Left renal cortex interstitium (tissue), 4 donors: ENCODE measurements at regions not wholly inside any gene's neighbourhood (a gene's known extent, or its start where the extent isn't known, plus 50 kb on each side); places are given as distances from the start of the nearest gene placed in this dataset.

Experiments
- DNase-seq, 4 donors: peaks; one replicate each; pipeline ENCODE4 v3.0.0-alpha.2; 2013; ENCODE audit warnings: low read depth in 4 of 4, low spot score in 2 of 4, missing footprints in 1 of 4

- no peak for DNase-seq
These were observed 203.8 kb upstream of the SYT4 start for GRCh38 chr18:43481069-43481468.

GRCh38 chr18:43482136-43482535, 204.8 kb upstream of the SYT4 start:
- DNase-seq, result no peak

GRCh38 chr18:43482600-43482999, 205.3 kb upstream of the SYT4 start:
- no peak for DNase-seq

GRCh38 chr18:43484710-43485109, 207.4 kb upstream of the SYT4 start:
- no peak for DNase-seq

DNA sequence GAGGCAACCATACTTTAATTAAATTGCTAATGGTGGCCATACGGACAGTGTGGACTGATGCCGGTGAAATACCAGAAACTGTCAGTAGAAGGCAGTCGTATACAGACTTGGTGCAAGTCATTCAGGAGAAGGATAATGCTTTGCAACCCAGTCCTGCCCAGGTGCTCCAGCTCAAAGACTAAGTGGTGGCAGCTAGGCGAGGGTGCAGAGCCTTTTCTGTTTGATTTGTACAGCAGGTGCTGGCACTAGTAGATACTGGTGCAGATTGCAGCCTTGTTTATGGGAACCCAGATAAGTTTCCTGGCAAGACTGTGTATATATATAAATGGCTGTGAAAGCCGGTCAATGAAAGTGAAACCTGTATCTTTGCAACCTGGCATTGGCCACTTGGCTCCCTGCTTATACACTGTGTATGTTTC, 208.3 kb upstream of the SYT4 start:
- DNase-seq, result no peak

- DNase-seq, result peak in 2 of 4 donors; percentile 2
These were observed 209.2 kb upstream of the SYT4 start for GRCh38 chr18:43486462-43486861.

DNA sequence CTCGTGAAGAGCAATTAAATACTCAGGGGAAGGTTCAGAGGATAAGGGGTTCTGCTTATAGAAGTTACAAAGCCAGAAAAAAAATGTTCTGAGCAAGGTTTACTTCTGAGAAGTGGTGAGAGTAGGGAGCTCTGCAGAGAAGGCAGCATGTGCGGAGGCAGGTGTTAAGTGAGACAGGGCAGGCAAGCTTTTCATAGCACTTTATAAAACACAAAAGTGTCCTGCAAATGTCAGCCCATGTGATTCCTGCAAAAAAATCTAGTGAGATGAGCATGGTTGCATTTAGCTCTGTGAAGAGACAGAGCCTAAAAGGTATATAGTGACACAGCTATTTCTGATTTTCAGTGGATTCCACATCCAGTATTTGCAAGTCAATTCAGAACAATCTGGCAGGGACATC, 223.8 kb upstream of the SYT4 start:
- DNase-seq, result no peak

DNA sequence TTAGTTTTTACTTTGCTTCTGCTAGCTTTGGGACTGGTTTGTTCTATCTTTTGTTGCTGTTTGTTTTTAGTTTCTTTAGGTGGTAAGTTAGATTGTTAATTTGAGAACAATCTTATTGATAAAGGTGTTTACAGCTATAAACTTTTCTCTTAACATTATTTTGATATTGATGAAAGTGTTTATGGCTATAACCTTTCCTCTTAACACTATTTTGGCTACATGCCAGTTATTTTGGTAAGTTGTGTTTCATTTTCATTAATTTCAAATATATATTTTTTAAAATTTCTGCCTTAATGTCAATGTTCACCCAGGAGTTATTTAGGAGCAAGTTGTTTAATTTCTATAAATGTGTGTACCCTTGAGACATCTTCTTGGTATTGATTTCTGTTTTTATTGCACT, 229.6 kb upstream of the SYT4 start:
- DNase-seq, result no peak

DNA sequence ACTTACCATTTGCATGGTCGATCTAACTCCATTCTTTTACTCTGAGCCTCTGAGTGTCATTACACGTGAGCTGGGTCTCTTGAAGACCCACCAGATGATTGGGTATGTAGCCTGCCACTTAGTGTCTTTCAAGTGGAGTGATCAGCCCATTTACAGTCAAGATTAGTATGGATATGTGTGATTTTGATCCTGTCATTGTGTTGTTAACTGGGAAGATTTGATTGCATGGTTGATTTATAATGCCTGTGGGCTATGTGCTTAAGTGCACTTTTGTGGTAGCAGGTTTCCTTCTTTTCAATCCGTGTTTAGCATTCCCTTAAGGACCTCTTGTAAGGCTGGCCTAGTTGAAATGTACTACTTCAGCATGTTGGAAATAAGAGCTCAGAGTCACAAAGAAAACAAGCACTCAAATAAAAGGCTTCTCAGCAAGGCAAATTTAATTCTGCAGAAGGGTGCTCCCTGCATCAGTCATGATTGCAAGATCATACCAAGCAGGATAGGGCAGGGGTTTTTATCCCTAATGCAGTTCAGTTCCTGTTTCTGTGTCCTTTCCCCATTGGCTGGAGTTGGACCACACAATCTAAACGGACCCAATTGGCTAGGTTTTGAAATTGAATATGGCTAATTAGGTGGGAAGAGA, 230.7 kb upstream of the SYT4 start:
- DNase-seq, result no peak

GRCh38 chr18:43514747-43515146, 237.5 kb upstream of the SYT4 start:
- no peak for DNase-seq

- no peak for DNase-seq
These were observed 238.2 kb upstream of the SYT4 start for GRCh38 chr18:43515481-43515880.

GRCh38 chr18:43524260-43524659, 247.0 kb upstream of the SYT4 start:
- no peak for DNase-seq

GRCh38 chr18:43525169-43525568, 247.9 kb upstream of the SYT4 start:
- DNase-seq, result no peak

- no peak for DNase-seq
These were observed 249.3 kb upstream of the SYT4 start for GRCh38 chr18:43526426-43527145.

DNA sequence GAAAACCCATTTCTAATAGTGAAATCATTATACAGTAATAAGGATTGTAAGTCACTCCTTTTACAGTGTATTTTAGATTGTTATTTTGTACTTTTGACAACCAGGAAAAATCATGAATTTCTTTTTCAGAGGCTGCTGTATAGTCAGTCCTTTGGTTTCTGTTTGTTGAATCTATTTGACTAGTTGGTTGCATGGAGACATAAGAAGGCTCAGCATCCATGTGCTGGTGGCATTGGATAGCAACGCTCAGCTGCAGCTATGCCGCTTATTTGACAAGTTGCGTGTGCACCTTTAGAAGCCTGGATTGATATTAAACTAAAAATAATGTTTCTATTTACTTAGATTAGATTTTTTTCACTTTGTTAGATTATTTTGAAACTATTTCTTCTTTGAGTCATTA, 254.1 kb upstream of the SYT4 start:
- no peak for DNase-seq

GRCh38 chr18:43533371-43533770, 256.1 kb upstream of the SYT4 start:
- DNase-seq, result no peak

DNA sequence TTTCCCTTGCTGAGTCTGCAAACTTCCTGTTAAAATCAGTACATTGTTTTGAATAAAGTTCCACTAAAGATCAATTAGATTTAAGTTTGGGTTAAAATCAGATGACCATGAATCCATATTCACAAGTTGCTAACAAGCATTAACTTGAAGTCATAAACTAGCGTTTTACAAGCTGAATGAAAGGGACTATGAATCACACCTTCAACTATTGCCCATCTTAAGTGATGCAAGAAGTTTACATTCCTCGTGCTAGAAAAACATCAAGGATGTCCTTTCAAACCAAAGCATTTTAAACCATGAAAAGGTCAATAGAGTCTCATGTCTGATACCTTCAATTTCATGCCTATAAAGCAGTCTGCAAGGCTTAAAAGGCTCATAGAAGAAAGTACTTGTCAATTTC, 257.2 kb upstream of the SYT4 start:
- no peak for DNase-seq

GRCh38 chr18:43539862-43540261, 262.6 kb upstream of the SYT4 start:
- no peak for DNase-seq

GRCh38 chr18:43542016-43542415, 264.7 kb upstream of the SYT4 start:
- no peak for DNase-seq

- DNase-seq, result no peak
These were observed 265.9 kb upstream of the SYT4 start for GRCh38 chr18:43543236-43543635.

DNA sequence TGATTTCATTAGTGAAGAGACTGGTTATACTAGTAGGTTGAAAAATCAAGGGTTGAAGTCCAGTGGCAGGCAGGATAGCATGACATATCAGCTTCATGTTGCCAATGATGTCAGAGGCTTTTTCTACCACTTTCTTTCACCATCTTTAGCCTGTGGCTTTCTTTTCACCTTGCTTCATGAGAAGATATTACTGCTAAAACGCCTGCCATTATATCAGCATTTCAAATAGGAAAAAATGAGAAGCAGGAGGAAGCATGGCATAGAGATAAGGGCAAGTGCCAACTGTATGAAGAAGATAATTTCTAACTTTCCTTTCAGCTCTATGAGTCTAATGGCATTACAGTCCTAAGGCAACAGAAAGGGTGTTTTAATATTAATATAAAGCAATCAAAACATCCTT, 270.2 kb upstream of the SYT4 start:
- no peak for DNase-seq

- DNase-seq, result no peak
These were observed 282.2 kb upstream of the SYT4 start for GRCh38 chr18:43559507-43559906.

GRCh38 chr18:43563780-43564179, 286.5 kb upstream of the SYT4 start:
- DNase-seq, result peak in 2 of 4 donors; percentile 24 to 34
